Glutamatergic neuron (in vitro differentiated cells): ENCODE measurements at regions not wholly inside any gene's neighbourhood (a gene's known extent, or its start where the extent isn't known, plus 50 kb on each side); places are given as distances from the start of the nearest gene placed in this dataset.
"Not testable (repeated sequence)": the region's sequence is repeated elsewhere in the genome, so short reads cannot be mapped to it uniquely, and the experiment has no call there.

Source experiments
- DNase-seq: peaks from one replicate; pipeline ENCODE4 v3.0.0; 2022
- H3K27ac Mint-ChIP-seq: one replicate; pipeline ENCODE4 v1.8.0; 2020; ENCODE audit warnings: mild to moderate bottlenecking, mixed read lengths, inconsistent platforms; ENCODE audit not compliant: unreplicated experiment
- H3K27me3 Mint-ChIP-seq: one replicate; pipeline ENCODE4 v1.8.0; 2020; ENCODE audit warnings: mild to moderate bottlenecking, moderate library complexity, mixed read lengths, inconsistent platforms; ENCODE audit not compliant: unreplicated experiment
- H3K36me3 Mint-ChIP-seq: one replicate; pipeline ENCODE4 v1.8.0; 2020; ENCODE audit warnings: mild to moderate bottlenecking, mixed read lengths, inconsistent platforms; ENCODE audit not compliant: unreplicated experiment
- H3K4me1 Mint-ChIP-seq: one replicate; pipeline ENCODE4 v1.8.0; 2020; ENCODE audit warnings: mild to moderate bottlenecking, low read depth, mixed read lengths, inconsistent platforms; ENCODE audit not compliant: unreplicated experiment
- H3K4me3 Mint-ChIP-seq: one replicate; pipeline ENCODE4 v1.8.0; 2020; ENCODE audit warnings: mild to moderate bottlenecking, mixed read lengths, inconsistent platforms; ENCODE audit not compliant: unreplicated experiment
- H3K9me3 Mint-ChIP-seq: one replicate; pipeline ENCODE4 v1.8.0; 2020; ENCODE audit warnings: mild to moderate bottlenecking, moderate library complexity, mixed read lengths, inconsistent platforms; ENCODE audit not compliant: unreplicated experiment
- TF ChIP-seq, protein P1 (sequence below): fragments of 200-600 bp; sonication (generic); IDR thresholded peaks from one replicate; pipeline ENCODE4 v1.5.0; 2021; ENCODE audit not compliant: partially characterized antibody, unreplicated experiment

GRCh38 chr7:8362723-8363369, 70.6 kb upstream of the NXPH1 start:
- no peak overlapping the region for H3K27ac Mint-ChIP-seq
- H3K9me3 Mint-ChIP-seq, result no peaks in the 10 kb centered on the region
- peaks cover 12% of the 10 kb centered on the region for H3K4me1 Mint-ChIP-seq
- DNase-seq, result no peak
- H3K4me3 Mint-ChIP-seq, result no peak overlapping the region
- TF ChIP-seq, protein P1, sequence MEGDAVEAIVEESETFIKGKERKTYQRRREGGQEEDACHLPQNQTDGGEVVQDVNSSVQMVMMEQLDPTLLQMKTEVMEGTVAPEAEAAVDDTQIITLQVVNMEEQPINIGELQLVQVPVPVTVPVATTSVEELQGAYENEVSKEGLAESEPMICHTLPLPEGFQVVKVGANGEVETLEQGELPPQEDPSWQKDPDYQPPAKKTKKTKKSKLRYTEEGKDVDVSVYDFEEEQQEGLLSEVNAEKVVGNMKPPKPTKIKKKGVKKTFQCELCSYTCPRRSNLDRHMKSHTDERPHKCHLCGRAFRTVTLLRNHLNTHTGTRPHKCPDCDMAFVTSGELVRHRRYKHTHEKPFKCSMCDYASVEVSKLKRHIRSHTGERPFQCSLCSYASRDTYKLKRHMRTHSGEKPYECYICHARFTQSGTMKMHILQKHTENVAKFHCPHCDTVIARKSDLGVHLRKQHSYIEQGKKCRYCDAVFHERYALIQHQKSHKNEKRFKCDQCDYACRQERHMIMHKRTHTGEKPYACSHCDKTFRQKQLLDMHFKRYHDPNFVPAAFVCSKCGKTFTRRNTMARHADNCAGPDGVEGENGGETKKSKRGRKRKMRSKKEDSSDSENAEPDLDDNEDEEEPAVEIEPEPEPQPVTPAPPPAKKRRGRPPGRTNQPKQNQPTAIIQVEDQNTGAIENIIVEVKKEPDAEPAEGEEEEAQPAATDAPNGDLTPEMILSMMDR, result no peak
- H3K36me3 Mint-ChIP-seq, result no peaks in the 10 kb centered on the region
- no peaks in the 10 kb centered on the region for H3K27me3 Mint-ChIP-seq

- no peak for DNase-seq
- TF ChIP-seq, protein P1, result no peak
- Mint-ChIP-seq H3K27me3 (no peaks in the 10 kb centered on the region), H3K9me3 (no peaks in the 10 kb centered on the region), H3K4me3 (no peak overlapping the region), H3K4me1 (peaks cover 9% of the 10 kb centered on the region), H3K27ac (no peak overlapping the region), H3K36me3 (no peaks in the 10 kb centered on the region)
Measured at GRCh38 chr7:8363407-8364015, 69.9 kb upstream of the NXPH1 start.

GRCh38 chr7:8365499-8366110, 67.8 kb upstream of the NXPH1 start:
- Mint-ChIP-seq H3K4me1 (peaks cover 6% of the 10 kb centered on the region), H3K9me3 (no peaks in the 10 kb centered on the region), H3K27me3 (no peaks in the 10 kb centered on the region), H3K4me3 (no peak overlapping the region), H3K27ac (no peak overlapping the region), H3K36me3 (no peaks in the 10 kb centered on the region)
- no peak for DNase-seq
- TF ChIP-seq, protein P1, result peak; percentile 16

GRCh38 chr7:8368007-8368406, 65.4 kb upstream of the NXPH1 start:
- not testable (repeated sequence) for H3K27ac Mint-ChIP-seq, H3K4me3 Mint-ChIP-seq, DNase-seq, H3K36me3 Mint-ChIP-seq, H3K9me3 Mint-ChIP-seq, H3K27me3 Mint-ChIP-seq, H3K4me1 Mint-ChIP-seq

GRCh38 chr7:8371742-8372141, 61.7 kb upstream of the NXPH1 start:
- Mint-ChIP-seq H3K27me3 (no peaks in the 10 kb centered on the region), H3K27ac (no peak overlapping the region), H3K4me1 (peaks cover 3% of the 10 kb centered on the region), H3K9me3 (no peaks in the 10 kb centered on the region), H3K4me3 (no peak overlapping the region), H3K36me3 (peaks cover 13% of the 10 kb centered on the region)
- TF ChIP-seq, protein P1, result no peak
- DNase-seq, result no peak
